ENCODE measurements at regions not wholly inside any gene's neighbourhood (a gene's known extent, or its start where the extent isn't known, plus 50 kb on each side); places are given as distances from the start of the nearest gene placed in this dataset.

DNA sequence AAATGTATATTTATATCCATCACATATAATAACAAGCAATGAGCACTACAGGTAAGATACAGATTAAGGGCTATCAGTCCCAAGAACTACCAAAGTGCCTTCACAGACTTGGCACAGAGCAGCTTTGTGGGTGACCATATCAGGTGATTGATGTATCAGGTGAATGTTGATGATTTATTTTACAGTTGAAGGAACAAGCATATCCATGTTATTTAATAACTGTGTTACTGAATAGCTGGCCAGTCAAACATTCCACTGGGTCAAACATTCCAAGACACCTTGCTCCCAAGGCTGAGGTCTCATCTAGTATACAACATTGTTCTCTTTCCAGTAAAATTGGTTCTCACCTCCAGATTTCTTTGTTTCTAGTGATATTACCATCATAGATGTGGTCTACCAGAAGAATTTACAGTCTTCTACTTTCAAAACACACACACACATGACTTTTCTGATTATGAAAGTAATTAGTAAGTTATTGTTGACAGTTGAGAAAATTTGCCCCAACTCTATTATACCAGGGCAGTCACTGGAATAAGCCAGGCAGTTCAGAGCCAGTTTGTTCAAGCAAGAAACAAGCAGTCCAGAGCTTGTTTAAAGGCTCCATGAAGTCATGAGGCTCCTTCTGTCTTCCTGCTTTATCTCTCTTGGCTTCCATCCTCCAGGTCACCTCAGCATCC, 68.2 kb downstream of the ELAPOR2 start:
- TF ChIP-seq, protein P1, sequence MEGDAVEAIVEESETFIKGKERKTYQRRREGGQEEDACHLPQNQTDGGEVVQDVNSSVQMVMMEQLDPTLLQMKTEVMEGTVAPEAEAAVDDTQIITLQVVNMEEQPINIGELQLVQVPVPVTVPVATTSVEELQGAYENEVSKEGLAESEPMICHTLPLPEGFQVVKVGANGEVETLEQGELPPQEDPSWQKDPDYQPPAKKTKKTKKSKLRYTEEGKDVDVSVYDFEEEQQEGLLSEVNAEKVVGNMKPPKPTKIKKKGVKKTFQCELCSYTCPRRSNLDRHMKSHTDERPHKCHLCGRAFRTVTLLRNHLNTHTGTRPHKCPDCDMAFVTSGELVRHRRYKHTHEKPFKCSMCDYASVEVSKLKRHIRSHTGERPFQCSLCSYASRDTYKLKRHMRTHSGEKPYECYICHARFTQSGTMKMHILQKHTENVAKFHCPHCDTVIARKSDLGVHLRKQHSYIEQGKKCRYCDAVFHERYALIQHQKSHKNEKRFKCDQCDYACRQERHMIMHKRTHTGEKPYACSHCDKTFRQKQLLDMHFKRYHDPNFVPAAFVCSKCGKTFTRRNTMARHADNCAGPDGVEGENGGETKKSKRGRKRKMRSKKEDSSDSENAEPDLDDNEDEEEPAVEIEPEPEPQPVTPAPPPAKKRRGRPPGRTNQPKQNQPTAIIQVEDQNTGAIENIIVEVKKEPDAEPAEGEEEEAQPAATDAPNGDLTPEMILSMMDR (IDR thresholded peaks at IDR 0.05), result no peak
- TF ChIP-seq POLR2A (IDR thresholded peaks at IDR 0.05), result no peak

Data from transverse colon (tissue), 3 donors.